ENCODE measurements at regions not wholly inside any gene's neighbourhood (a gene's known extent, or its start where the extent isn't known, plus 50 kb on each side); places are given as distances from the start of the nearest gene placed in this dataset.

- intact Hi-C loops (cut with DNase I): no loop called here
- 66% methylated on average over 3 of the region's 3 CpGs for WGBS
- DNase-seq (no peak), ATAC-seq (no peak)
- Histone ChIP-seq H3K4me3 (ENCODE audit: low read length) (no peak overlapping the region), H3K9me3 (ENCODE audit: control insufficient read depth, low read length) (no peaks in the 10 kb centered on the region), H3K27ac (ENCODE audit: low read length) (no peak overlapping the region), H3K27me3 (ENCODE audit: control insufficient read depth, insufficient read depth) (no peaks in the 10 kb centered on the region), H3K4me1 (ENCODE audit: control insufficient read depth, insufficient read depth, low read length) (no peaks in the 10 kb centered on the region)
Measured at GRCh38 chr14:41362139-41362538, 244.5 kb upstream of the LRFN5 start.

- 78% methylated on average over 2 of the region's 2 CpGs for WGBS
- H3K9me3 ChIP-seq (ENCODE audit: control insufficient read depth, low read length): no peaks in the 10 kb centered on the region
- no peaks in the 10 kb centered on the region for H3K27me3 ChIP-seq (ENCODE audit: control insufficient read depth, insufficient read depth)
- no peak overlapping the region for H3K27ac ChIP-seq (ENCODE audit: low read length)
- intact Hi-C loops (cut with DNase I): no loop called here
- ATAC-seq (no peak), DNase-seq (no peak)
- no peak overlapping the region for H3K4me3 ChIP-seq (ENCODE audit: low read length)
- no peaks in the 10 kb centered on the region for H3K4me1 ChIP-seq (ENCODE audit: control insufficient read depth, insufficient read depth, low read length)
Measured at GRCh38 chr14:41360126-41360525, 246.6 kb upstream of the LRFN5 start.

GRCh38 chr14:41355866-41356265, 250.8 kb upstream of the LRFN5 start:
- Histone ChIP-seq H3K9me3 (ENCODE audit: control insufficient read depth, low read length) (no peaks in the 10 kb centered on the region), H3K27ac (ENCODE audit: low read length) (no peak overlapping the region), H3K27me3 (ENCODE audit: control insufficient read depth, insufficient read depth) (no peaks in the 10 kb centered on the region), H3K4me1 (ENCODE audit: control insufficient read depth, insufficient read depth, low read length) (no peaks in the 10 kb centered on the region), H3K4me3 (ENCODE audit: low read length) (no peak overlapping the region)
- ATAC-seq: no peak
- whole genome bisulfite sequencing: 44% methylated on average over 3 of the region's 3 CpGs
- intact Hi-C loops (cut with DNase I): no loop called here
- DNase-seq: no peak

GRCh38 chr14:41350476-41350875, 256.2 kb upstream of the LRFN5 start:
- no peak overlapping the region for H3K4me3 ChIP-seq (ENCODE audit: low read length)
- H3K9me3 ChIP-seq (ENCODE audit: control insufficient read depth, low read length): no peaks in the 10 kb centered on the region
- intact Hi-C loops (cut with DNase I): no loop called here
- no peak overlapping the region for H3K27ac ChIP-seq (ENCODE audit: low read length)
- H3K4me1 ChIP-seq (ENCODE audit: control insufficient read depth, insufficient read depth, low read length): no peaks in the 10 kb centered on the region
- ATAC-seq: no peak
- DNase-seq: peak in 1 of 3 donors; percentile 34
- WGBS: 87% methylated on average over 7 of the region's 7 CpGs
- no peaks in the 10 kb centered on the region for H3K27me3 ChIP-seq (ENCODE audit: control insufficient read depth, insufficient read depth)

GRCh38 chr14:41349289-41349910, 257.3 kb upstream of the LRFN5 start:
- 85% methylated on average over 8 of the region's 8 CpGs for WGBS
- Histone ChIP-seq H3K9me3 (ENCODE audit: control insufficient read depth, low read length) (no peaks in the 10 kb centered on the region), H3K4me1 (ENCODE audit: control insufficient read depth, insufficient read depth, low read length) (no peaks in the 10 kb centered on the region), H3K27me3 (ENCODE audit: control insufficient read depth, insufficient read depth) (no peaks in the 10 kb centered on the region), H3K27ac (ENCODE audit: low read length) (no peak overlapping the region), H3K4me3 (ENCODE audit: low read length) (no peak overlapping the region)
- intact Hi-C loops (cut with DNase I): no loop called here
- ATAC-seq: no peak
- peak in 1 of 3 donors; percentile 14 for DNase-seq

GRCh38 chr14:41343857-41344256, 262.8 kb upstream of the LRFN5 start:
- ATAC-seq (no peak), DNase-seq (no peak)
- no peaks in the 10 kb centered on the region for H3K9me3 ChIP-seq (ENCODE audit: control insufficient read depth, low read length)
- H3K4me1 ChIP-seq (ENCODE audit: control insufficient read depth, insufficient read depth, low read length): no peaks in the 10 kb centered on the region
- no peak overlapping the region for H3K27ac ChIP-seq (ENCODE audit: low read length)
- no peak overlapping the region for H3K4me3 ChIP-seq (ENCODE audit: low read length)
- intact Hi-C loops (cut with DNase I): no loop called here
- H3K27me3 ChIP-seq (ENCODE audit: control insufficient read depth, insufficient read depth): no peaks in the 10 kb centered on the region
- 76% methylated on average over 4 of the region's 4 CpGs for WGBS

- intact Hi-C loops (cut with DNase I): no loop called here
- Histone ChIP-seq H3K27ac (ENCODE audit: low read length) (no peak overlapping the region), H3K27me3 (ENCODE audit: control insufficient read depth, insufficient read depth) (no peaks in the 10 kb centered on the region), H3K9me3 (ENCODE audit: control insufficient read depth, low read length) (no peaks in the 10 kb centered on the region), H3K4me1 (ENCODE audit: control insufficient read depth, insufficient read depth, low read length) (no peaks in the 10 kb centered on the region), H3K4me3 (ENCODE audit: low read length) (no peak overlapping the region)
- DNase-seq (no peak), ATAC-seq (no peak)
- WGBS: 24% methylated on average over 1 of the region's 1 CpG
Measured at GRCh38 chr14:41313196-41313595, 293.5 kb upstream of the LRFN5 start.

- H3K9me3 ChIP-seq (ENCODE audit: control insufficient read depth, low read length): no peaks in the 10 kb centered on the region
- DNase-seq (no peak), ATAC-seq (no peak)
- no peaks in the 10 kb centered on the region for H3K4me1 ChIP-seq (ENCODE audit: control insufficient read depth, insufficient read depth, low read length)
- WGBS: 77% methylated on average over 3 of the region's 3 CpGs
- no peaks in the 10 kb centered on the region for H3K27me3 ChIP-seq (ENCODE audit: control insufficient read depth, insufficient read depth)
- no peak overlapping the region for H3K4me3 ChIP-seq (ENCODE audit: low read length)
- no peak overlapping the region for H3K27ac ChIP-seq (ENCODE audit: low read length)
- intact Hi-C loops (cut with DNase I): no loop called here
Measured at GRCh38 chr14:41303506-41303905, 303.2 kb upstream of the LRFN5 start.

GRCh38 chr14:41302776-41303175, 303.9 kb upstream of the LRFN5 start:
- H3K4me3 ChIP-seq (ENCODE audit: low read length): no peak overlapping the region
- H3K9me3 ChIP-seq (ENCODE audit: control insufficient read depth, low read length): no peaks in the 10 kb centered on the region
- ATAC-seq (no peak), DNase-seq (no peak)
- no peaks in the 10 kb centered on the region for H3K27me3 ChIP-seq (ENCODE audit: control insufficient read depth, insufficient read depth)
- WGBS: 85% methylated on average over 3 of the region's 3 CpGs
- H3K4me1 ChIP-seq (ENCODE audit: control insufficient read depth, insufficient read depth, low read length): no peaks in the 10 kb centered on the region
- intact Hi-C loops (cut with DNase I): no loop called here
- H3K27ac ChIP-seq (ENCODE audit: low read length): no peak overlapping the region

- 69% methylated on average over 4 of the region's 4 CpGs for WGBS
- intact Hi-C loops (cut with DNase I): no loop called here
- Histone ChIP-seq H3K27ac (ENCODE audit: low read length) (no peak overlapping the region), H3K27me3 (ENCODE audit: control insufficient read depth, insufficient read depth) (no peaks in the 10 kb centered on the region), H3K4me3 (ENCODE audit: low read length) (no peak overlapping the region), H3K4me1 (ENCODE audit: control insufficient read depth, insufficient read depth, low read length) (no peaks in the 10 kb centered on the region), H3K9me3 (ENCODE audit: control insufficient read depth, low read length) (no peaks in the 10 kb centered on the region)
- DNase-seq: no peak
- no peak for ATAC-seq
Measured at GRCh38 chr14:41299924-41300323, 306.8 kb upstream of the LRFN5 start.

GRCh38 chr14:41298328-41298690, 308.4 kb upstream of the LRFN5 start:
- Histone ChIP-seq H3K27ac (ENCODE audit: low read length) (no peak overlapping the region), H3K4me3 (ENCODE audit: low read length) (no peak overlapping the region), H3K9me3 (ENCODE audit: control insufficient read depth, low read length) (no peaks in the 10 kb centered on the region), H3K27me3 (ENCODE audit: control insufficient read depth, insufficient read depth) (no peaks in the 10 kb centered on the region), H3K4me1 (ENCODE audit: control insufficient read depth, insufficient read depth, low read length) (no peaks in the 10 kb centered on the region)
- DNase-seq (no peak), ATAC-seq (no peak)
- WGBS: 55% methylated on average over 2 of the region's 2 CpGs
- intact Hi-C loops (cut with DNase I): no loop called here

Measured in right cardiac atrium (tissue), 5 donors.